ENCODE measurements at regions not wholly inside any gene's neighbourhood (a gene's known extent, or its start where the extent isn't known, plus 50 kb on each side); places are given as distances from the start of the nearest gene placed in this dataset.
"Not testable (repeated sequence)": the region's sequence is repeated elsewhere in the genome, so short reads cannot be mapped to it uniquely, and the experiment has no call there.

DNA sequence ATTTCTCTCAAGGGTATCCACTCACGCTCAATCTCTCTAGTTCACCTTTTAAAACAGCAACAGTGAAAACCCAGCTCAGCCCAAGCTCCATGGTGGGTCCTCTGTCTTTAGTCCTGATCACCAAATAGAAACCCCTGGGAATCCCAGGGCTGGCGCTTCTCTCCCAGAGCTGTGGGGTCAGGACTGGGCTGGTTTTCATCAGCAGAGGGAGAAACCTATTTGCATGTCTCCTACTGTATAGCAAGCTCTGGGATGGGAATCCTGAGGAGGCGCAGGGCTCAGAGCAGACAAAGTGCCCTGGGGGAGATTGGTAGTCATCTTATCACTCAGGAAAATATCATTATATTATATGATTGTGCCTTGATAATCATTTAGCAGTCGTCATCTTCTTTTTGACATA lies 843.1 kb downstream of the TMEM121 start:
- TF ChIP-seq, protein P1, sequence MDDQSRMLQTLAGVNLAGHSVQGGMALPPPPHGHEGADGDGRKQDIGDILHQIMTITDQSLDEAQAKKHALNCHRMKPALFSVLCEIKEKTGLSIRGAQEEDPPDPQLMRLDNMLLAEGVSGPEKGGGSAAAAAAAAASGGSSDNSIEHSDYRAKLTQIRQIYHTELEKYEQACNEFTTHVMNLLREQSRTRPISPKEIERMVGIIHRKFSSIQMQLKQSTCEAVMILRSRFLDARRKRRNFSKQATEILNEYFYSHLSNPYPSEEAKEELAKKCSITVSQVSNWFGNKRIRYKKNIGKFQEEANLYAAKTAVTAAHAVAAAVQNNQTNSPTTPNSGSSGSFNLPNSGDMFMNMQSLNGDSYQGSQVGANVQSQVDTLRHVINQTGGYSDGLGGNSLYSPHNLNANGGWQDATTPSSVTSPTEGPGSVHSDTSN (IDR thresholded peaks at IDR 0.05) = not testable (repeated sequence)
- TF ChIP-seq, protein P2, sequence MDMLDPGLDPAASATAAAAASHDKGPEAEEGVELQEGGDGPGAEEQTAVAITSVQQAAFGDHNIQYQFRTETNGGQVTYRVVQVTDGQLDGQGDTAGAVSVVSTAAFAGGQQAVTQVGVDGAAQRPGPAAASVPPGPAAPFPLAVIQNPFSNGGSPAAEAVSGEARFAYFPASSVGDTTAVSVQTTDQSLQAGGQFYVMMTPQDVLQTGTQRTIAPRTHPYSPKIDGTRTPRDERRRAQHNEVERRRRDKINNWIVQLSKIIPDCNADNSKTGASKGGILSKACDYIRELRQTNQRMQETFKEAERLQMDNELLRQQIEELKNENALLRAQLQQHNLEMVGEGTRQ (IDR thresholded peaks at IDR 0.05) = not testable (repeated sequence)
